Heart right ventricle (tissue), 16 donors: ENCODE measurements at regions not wholly inside any gene's neighbourhood (a gene's known extent, or its start where the extent isn't known, plus 50 kb on each side); places are given as distances from the start of the nearest gene placed in this dataset.

ENCODE experiments used
- ATAC-seq, 8 donors: fragments of 200-7000 bp; cut with Tn5 transposase; one replicate each; pipeline ENCODE4 v1.9.1; 2020; ENCODE audit warnings: mild to moderate bottlenecking in 8 of 8, moderate library complexity in 8 of 8, moderate number of reproducible peaks in 1 of 8
- DNase-seq, 2 donors: peaks; one replicate each; pipeline ENCODE4 v3.0.0-alpha.2; 2020
- H3K27ac ChIP-seq, 10 donors: fragments of 200-600 bp; sonication (generic) in 2 of 10; one replicate each; pipeline versions ENCODE4 v1.5.0 to v1.8.0; 2020 to 2022; ENCODE audit warnings: mild to moderate bottlenecking in 3 of 10
- H3K27me3 ChIP-seq, 7 donors: fragments of 200-600 bp; one replicate each; pipeline ENCODE4 v1.8.0; 2021 to 2022; ENCODE audit warnings: mild to moderate bottlenecking in 2 of 7
- H3K36me3 ChIP-seq, 9 donors: fragments of 200-600 bp; sonication (generic) in 1 of 9; one replicate each; pipeline versions ENCODE4 v1.5.0 to v1.8.0; 2020 to 2022; ENCODE audit warnings: mild to moderate bottlenecking in 2 of 9
- H3K4me1 ChIP-seq, 9 donors: fragments of 200-600 bp; sonication (generic) in 1 of 9; one replicate each; pipeline versions ENCODE4 v1.5.0 to v1.8.0; 2020 to 2022; ENCODE audit warnings: mild to moderate bottlenecking in 4 of 9
- H3K4me3 ChIP-seq, 10 donors: fragments of 200-600 bp; sonication (generic) in 2 of 10; one replicate each; pipeline versions ENCODE4 v1.5.0 to v1.8.0; 2020 to 2022; ENCODE audit warnings: mild to moderate bottlenecking in 7 of 10, moderate library complexity in 2 of 10
- H3K9me3 ChIP-seq, 11 donors: fragments of 200-600 bp in 10 of 11; sonication (generic) in 2 of 11; one replicate each; pipeline versions ENCODE4 v1.5.0 to v1.8.0; 2013 to 2022; ENCODE audit warnings: mild to moderate bottlenecking in 2 of 11, control low read depth in 1 of 11, moderate library complexity in 1 of 11
- CTCF ChIP-seq, 9 donors: fragments of 200-600 bp; sonication (generic) in 2 of 9; IDR thresholded peaks; one replicate each; pipeline versions ENCODE4 v1.5.0 to v1.8.0; 2021 to 2022; ENCODE audit warnings: antibody characterized with exemption in 9 of 9, mild to moderate bottlenecking in 5 of 9, moderate library complexity in 1 of 9
- WGBS, 2 donors: extraction: QIAGEN DNeasy Blood & Tissue Kit; methylation state at CpG; one replicate each; pipeline ENCODE4 v1.1.7; 2013; ENCODE audit warnings: inconsistent platforms in 1 of 2; 5-methylcytosine and 5-hydroxymethylcytosine counted together
- intact Hi-C, 10 donors: fragments of 100-400 bp; cut with DNase I; formaldehyde crosslinking; loops; one replicate each; pipeline versions ENCODE4 v1.11.1 to v1.14.2; 2022
- donor health status: Arrhythmogenic right ventricular cardiomyopathy.
- donor health status: ischemic (EF 13 %, LVEDD 7.1; RV severe dilation, severe dysfunction).
- donor health status: healthy with polysubstance abuse.
- donor health status: DM: no; HTN: yes; CAD: no.
- donor health status: DM: no; HTN: no; CAD: no.
- donor health status: ischemic (EF 25% LVEDD 6.9; RV normal size, moderate dysfunction).
- donor health status: ischemic (EF 25% LVEDD 5.7; RV mildly dilated, moderate dysfunction).
- donor health status: healthy.
- donor health status: DM: yes; HTN: yes; CAD: no.
- donor health status: Ischemic cardiomyopathy.
- donor health status: ischemic (EF 35%, LVEDD 5.7; RV mildly dilated, moderate dysfunction).
- donor health status: nonischemic (EF 11% LVEDD 7.7; RV severe dilation, severe dysfunction).
- donor health status: DM: yes; HTN: yes; CAD: no.
- donor health status: PGD.
- donor health status: ischemic (EF 29% LVEDD 5.4; RV normal size, mild dysfunction).
- donor health status: nonischemic (EF 23%, LVEDD 6.1; RV moderate dilation, normal function).

GRCh38 chr1:78437396-78437795, 53.4 kb upstream of the PTGFR start:
- intact Hi-C loops: no loop called here
- Histone ChIP-seq H3K4me3 (no peak overlapping the region), H3K36me3 (no peaks in the 10 kb centered on the region), H3K9me3 (peaks cover 0 to 17% (median 0%) of the 10 kb centered on the region in 11 donors), H3K4me1 (no peaks in the 10 kb centered on the region), H3K27me3 (no peaks in the 10 kb centered on the region), H3K27ac (no peak overlapping the region)
- WGBS, 2 donors: 23 to 26% methylated on average over 5 of the region's 5 CpGs
- DNase-seq (no peak), ATAC-seq (no peak)
- no peak for TF ChIP-seq CTCF (IDR thresholded peaks at IDR 0.05)

GRCh38 chr1:78437941-78438340, 52.8 kb upstream of the PTGFR start:
- H3K27me3 ChIP-seq: no peaks in the 10 kb centered on the region
- peaks cover 0 to 16% (median 0%) of the 10 kb centered on the region in 11 donors for H3K9me3 ChIP-seq
- no peak overlapping the region for H3K27ac ChIP-seq
- TF ChIP-seq CTCF (IDR thresholded peaks at IDR 0.05): no peak
- intact Hi-C loops: no loop called here
- H3K36me3 ChIP-seq: no peaks in the 10 kb centered on the region
- H3K4me1 ChIP-seq: no peaks in the 10 kb centered on the region
- no peak overlapping the region for H3K4me3 ChIP-seq
- ATAC-seq: no peak
- no peak for DNase-seq
- 86% methylated on average over 1 of the region's 1 CpG for WGBS, 2 donors

GRCh38 chr1:78440381-78440793, 50.4 kb upstream of the PTGFR start:
- no peaks in the 10 kb centered on the region for H3K36me3 ChIP-seq
- no peak overlapping the region for H3K4me3 ChIP-seq
- no peak for DNase-seq
- H3K9me3 ChIP-seq: no peaks in the 10 kb centered on the region
- H3K27ac ChIP-seq: no peak overlapping the region
- TF ChIP-seq CTCF (IDR thresholded peaks at IDR 0.05): no peak
- intact Hi-C loops: no loop called here
- H3K27me3 ChIP-seq: no peaks in the 10 kb centered on the region
- 51 to 52% methylated on average over 2 of the region's 2 CpGs for WGBS, 2 donors
- H3K4me1 ChIP-seq: no peaks in the 10 kb centered on the region
- no peak for ATAC-seq
